Activated CD8-positive, alpha-beta T cell treated with anti-CD3 and anti-CD28 coated beads, Interleukin-2, amount 10 ng/mL, durations not matched to agents 7 days and 5 days (primary cell): ENCODE measurements at regions not wholly inside any gene's neighbourhood (a gene's known extent, or its start where the extent isn't known, plus 50 kb on each side); places are given as distances from the start of the nearest gene placed in this dataset.

Experiments
- ATAC-seq: fragments of 150-1000 bp; cut with Tn5 transposase; one replicate; pipeline ENCODE4 v1.10.0; 2021; ENCODE audit warnings: moderate library complexity
- CTCF ChIA-PET: fragments of 350-600 bp; sonication (Branson Sonifier 250); formaldehyde crosslinking; loops from one replicate; lab custom pipeline; 2021; ENCODE audit warnings: antibody characterized with exemption; lab: Charles Lee
- POLR2A ChIA-PET: fragments of 350-600 bp; sonication (Branson Sonifier 250); formaldehyde crosslinking; loops from one replicate; lab custom pipeline; 2021; ENCODE audit warnings: antibody characterized with exemption; lab: Charles Lee
- DNase-seq: peaks from one replicate; pipeline ENCODE4 v3.0.0-alpha.2; 2020
- H3K27ac Mint-ChIP-seq: one replicate; pipeline ENCODE4 v1.8.0; 2021; ENCODE audit warnings: mild to moderate bottlenecking, mixed read lengths
- H3K27me3 Mint-ChIP-seq: one replicate; pipeline ENCODE4 v1.8.0; 2021; ENCODE audit warnings: low read depth, mixed read lengths
- H3K36me3 Mint-ChIP-seq: one replicate; pipeline ENCODE4 v1.8.0; 2021; ENCODE audit warnings: low read depth, mixed read lengths
- H3K4me1 Mint-ChIP-seq: one replicate; pipeline ENCODE4 v1.8.0; 2021; ENCODE audit warnings: low read depth, mixed read lengths
- H3K4me3 Mint-ChIP-seq: one replicate; pipeline ENCODE4 v1.8.0; 2021; ENCODE audit warnings: mild to moderate bottlenecking, mixed read lengths
- H3K9me3 Mint-ChIP-seq: one replicate; pipeline ENCODE4 v1.8.0; 2022; ENCODE audit warnings: mixed read lengths; ENCODE audit not compliant: insufficient read depth

- Mint-ChIP-seq H3K4me3 (no peak overlapping the region), H3K9me3 (no peaks in the 10 kb centered on the region), H3K27me3 (peaks cover 14% of the 10 kb centered on the region), H3K36me3 (no peaks in the 10 kb centered on the region), H3K4me1 (no peaks in the 10 kb centered on the region), H3K27ac (no peak overlapping the region)
- ChIA-PET CTCF (no interaction called here), POLR2A (no interaction called here)
- DNase-seq (no peak), ATAC-seq (no peak)
These were observed 63.1 kb upstream of the MAMDC2 start for GRCh38 chr9:69980591-69980990.

GRCh38 chr9:69981686-69982445 is 61.8 kb upstream of the MAMDC2 start:
- CTCF ChIA-PET, result interaction anchor here (2.3 kb wide), 1 partner anchor 11 kb away, joined by 10 read pairs; no protein-coding TSS in a partner anchor
- Mint-ChIP-seq H3K27ac (no peak overlapping the region), H3K4me3 (no peak overlapping the region), H3K4me1 (no peaks in the 10 kb centered on the region), H3K9me3 (no peaks in the 10 kb centered on the region), H3K36me3 (no peaks in the 10 kb centered on the region), H3K27me3 (peaks cover 18% of the 10 kb centered on the region)
- DNase-seq (no peak), ATAC-seq (no peak)
- POLR2A ChIA-PET, result no interaction called here

- DNase-seq, result no peak
- Mint-ChIP-seq H3K4me3 (no peak overlapping the region), H3K36me3 (no peaks in the 10 kb centered on the region), H3K9me3 (no peaks in the 10 kb centered on the region), H3K4me1 (no peaks in the 10 kb centered on the region), H3K27me3 (peaks cover 14% of the 10 kb centered on the region), H3K27ac (no peak overlapping the region)
- ChIA-PET CTCF (no interaction called here), POLR2A (no interaction called here)
- ATAC-seq, result no peak
These were observed 58.8 kb upstream of the MAMDC2 start for GRCh38 chr9:69984831-69985230.

- no peak for ATAC-seq
- ChIA-PET CTCF (no interaction called here), POLR2A (no interaction called here)
- Mint-ChIP-seq H3K4me1 (no peaks in the 10 kb centered on the region), H3K4me3 (no peak overlapping the region), H3K27me3 (peaks cover 15% of the 10 kb centered on the region), H3K9me3 (no peaks in the 10 kb centered on the region), H3K27ac (no peak overlapping the region), H3K36me3 (no peaks in the 10 kb centered on the region)
- no peak for DNase-seq
These were observed 57.7 kb upstream of the MAMDC2 start for GRCh38 chr9:69985971-69986370.

GRCh38 chr9:69986970-69987369 is 56.7 kb upstream of the MAMDC2 start:
- CTCF ChIA-PET, result no interaction called here
- no peak for ATAC-seq

GRCh38 chr9:69987457-69987856 is 56.2 kb upstream of the MAMDC2 start:
- no peak overlapping the region for H3K27ac Mint-ChIP-seq
- no peaks in the 10 kb centered on the region for H3K9me3 Mint-ChIP-seq
- no peaks in the 10 kb centered on the region for H3K36me3 Mint-ChIP-seq
- H3K4me1 Mint-ChIP-seq, result no peaks in the 10 kb centered on the region
- H3K27me3 Mint-ChIP-seq, result peaks cover 12% of the 10 kb centered on the region
- DNase-seq (no peak), ATAC-seq (no peak)
- ChIA-PET CTCF (no interaction called here), POLR2A (no interaction called here)
- no peak overlapping the region for H3K4me3 Mint-ChIP-seq

More at GRCh38 chr9:69986970-69987369, 56.7 kb upstream of the MAMDC2 start:
- Mint-ChIP-seq H3K9me3 (no peaks in the 10 kb centered on the region), H3K4me1 (no peaks in the 10 kb centered on the region), H3K27ac (no peak overlapping the region), H3K4me3 (no peak overlapping the region), H3K36me3 (no peaks in the 10 kb centered on the region), H3K27me3 (peaks cover 12% of the 10 kb centered on the region)
- DNase-seq, result no peak
- POLR2A ChIA-PET, result no interaction called here

GRCh38 chr9:69993110-69993509 is 50.5 kb upstream of the MAMDC2 start:
- DNase-seq (no peak), ATAC-seq (no peak)
- no peak overlapping the region for H3K27ac Mint-ChIP-seq
- ChIA-PET POLR2A (no interaction called here), CTCF (interaction anchor here (1.1 kb wide), 1 partner anchor 22 kb away, joined by 3 read pairs; no protein-coding TSS in a partner anchor)
- H3K4me3 Mint-ChIP-seq, result no peak overlapping the region
- peaks cover 5% of the 10 kb centered on the region for H3K27me3 Mint-ChIP-seq
- H3K36me3 Mint-ChIP-seq, result no peaks in the 10 kb centered on the region
- H3K4me1 Mint-ChIP-seq, result no peaks in the 10 kb centered on the region
- H3K9me3 Mint-ChIP-seq, result no peaks in the 10 kb centered on the region
